ENCODE measurements at regions not wholly inside any gene's neighbourhood (a gene's known extent, or its start where the extent isn't known, plus 50 kb on each side); places are given as distances from the start of the nearest gene placed in this dataset.

- no peak overlapping the region for H3K23ac ChIP-seq (ENCODE audit: insufficient read length)
- H3K23me2 ChIP-seq (ENCODE audit: low read depth, low read length) = 0 out of 2 replicates have a peak, but pooled peaks cover 2% of the 10 kb centered on the region
- no peak overlapping the region for H4K8ac ChIP-seq (ENCODE audit: extremely low read depth, insufficient read depth, low read length)
- H3K9ac ChIP-seq (replicated peaks in 1 of 4; ENCODE audit: extremely low read depth in 1 of 4, low read depth in 3 of 4, low read length in 3 of 4) = no peak overlapping the region
- TF ChIP-seq KDM4A (IDR thresholded peaks at IDR 0.05; ENCODE audit: low read depth, low read length, severe bottlenecking) = no peak
- no peak for TF ChIP-seq KDM5A (IDR thresholded peaks at IDR 0.05; ENCODE audit: low read length)
- no peak for TF ChIP-seq JUN (IDR thresholded peaks at IDR 0.05; ENCODE audit: low read depth, low read length)
- TF ChIP-seq TEAD4 (IDR thresholded peaks at IDR 0.05; ENCODE audit: low read depth, low read length) = no peak
- H3K4ac ChIP-seq (replicated peaks; ENCODE audit: insufficient read length, low read depth, low read length) = no peak overlapping the region
- H3K27ac ChIP-seq (ENCODE audit: low read depth, low read length) = no peak overlapping the region
- H2AFZ ChIP-seq (ENCODE audit: low read length) = no peak overlapping the region
- FAIRE-seq = no peak
- H2BK120ac ChIP-seq (replicated peaks; ENCODE audit: low read depth, low read length) = no peak overlapping the region
- H3K79me2 ChIP-seq (ENCODE audit: control insufficient read depth in 1 of 2, insufficient read depth in 2 of 2, low read length in 2 of 2) = no peaks in the 10 kb centered on the region
- H4K91ac ChIP-seq (replicated peaks; ENCODE audit: insufficient read length, low read length) = no peak overlapping the region
- H2BK12ac ChIP-seq (ENCODE audit: low read depth, low read length) = no peak overlapping the region
- H3K14ac ChIP-seq (ENCODE audit: insufficient read length) = no peak overlapping the region
- no peak overlapping the region for H3K4me3 ChIP-seq (ENCODE audit: extremely low read depth in 1 of 4, insufficient read depth in 2 of 4, low read depth in 3 of 4, low read length in 4 of 4)
- H3K79me1 ChIP-seq (ENCODE audit: low read depth, low read length) = no peaks in the 10 kb centered on the region
- H3K4me2 ChIP-seq (ENCODE audit: insufficient read depth in 1 of 2, low read depth in 2 of 2, low read length in 2 of 2) = no peak overlapping the region
- H2AK5ac ChIP-seq (ENCODE audit: low read depth, low read length) = no peak overlapping the region
- H2BK15ac ChIP-seq (ENCODE audit: low read length) = no peak overlapping the region
- CTCF ChIA-PET (ENCODE audit: partially characterized antibody) = interaction anchor here (0.5 to 3.6 kb wide), 9 partner anchors 9 to 72 kb away, joined by 3 to 23 read pairs (median 4); no protein-coding TSS in a partner anchor
- H3K27me3 ChIP-seq (replicated peaks in 1 of 4; ENCODE audit: control insufficient read depth in 3 of 4, extremely low read depth in 1 of 4, insufficient read depth in 3 of 4, low read length in 3 of 4) = no peaks in the 10 kb centered on the region
- no peaks in the 10 kb centered on the region for H4K20me1 ChIP-seq (replicated peaks in 1 of 2; ENCODE audit: control insufficient read depth in 1 of 2, insufficient read depth in 2 of 2, low read length in 2 of 2)
- no peak overlapping the region for H4K5ac ChIP-seq (ENCODE audit: insufficient read length, low read depth, low read length)
- H3K56ac ChIP-seq (replicated peaks; ENCODE audit: insufficient read length, low read depth, low read length) = no peak overlapping the region
- H3K4me1 ChIP-seq (replicated peaks in 1 of 4; ENCODE audit: control insufficient read depth in 3 of 4, insufficient read depth in 4 of 4, low read length in 3 of 4) = peaks cover 0 to 3% (median under 1%) of the 10 kb centered on the region in 4 experiments; a peak in 2 of 7 replicates
- H2BK5ac ChIP-seq (ENCODE audit: low read depth, low read length) = no peak overlapping the region
- WGBS, 2 experiments (ENCODE audit: extremely low coverage in 1 of 2, insufficient coverage in 1 of 2, insufficient read length in 1 of 2, insufficient replicate concordance in 2 of 2, low coverage in 1 of 2, low lambda C conversion rate in 2 of 2, missing lambda C conversion rate in 1 of 2) = 91% methylated on average over 6 of the region's 6 CpGs; no CpG with 5 or more reads in 1 of the 2 experiments
- POLR2A ChIA-PET (ENCODE audit: partially characterized antibody) = interaction anchor here (0.9 kb wide), 1 partner anchor 11 kb away, joined by 3 read pairs; no protein-coding TSS in a partner anchor
- H2BK20ac ChIP-seq (ENCODE audit: low read length) = no peak overlapping the region
- no peaks in the 10 kb centered on the region for H3K9me3 ChIP-seq (ENCODE audit: insufficient read depth in 2 of 2, low read depth in 1 of 2, low read length in 1 of 2)
- no peak overlapping the region for H3K18ac ChIP-seq (ENCODE audit: extremely low read depth, low read length)
- H3K36me3 ChIP-seq (ENCODE audit: control insufficient read depth in 2 of 4, insufficient read depth in 4 of 4, low read length in 3 of 4) = no peaks in the 10 kb centered on the region
- DNase-seq (ENCODE audit: low read depth in 1 of 2, low spot score in 2 of 2) = no peak
Measured at GRCh38 chr3:124540550-124541211, 189.6 kb upstream of the UMPS start.
